Activated CD4-positive, alpha-beta T cell treated with anti-CD3 and anti-CD28 coated beads, Interleukin-2, Interleukin-4, amounts not matched to agents 100 ng/mL and 50 ng/mL, durations not matched to agents 16 hours and 8 hours (primary cell): ENCODE measurements at regions not wholly inside any gene's neighbourhood (a gene's known extent, or its start where the extent isn't known, plus 50 kb on each side); places are given as distances from the start of the nearest gene placed in this dataset.
"Not testable (repeated sequence)": the region's sequence is repeated elsewhere in the genome, so short reads cannot be mapped to it uniquely, and the experiment has no call there.

Experiments
- DNase-seq: peaks from one replicate; pipeline ENCODE4 v3.0.0-alpha.2; 2020; ENCODE audit warnings: low spot score

DNA sequence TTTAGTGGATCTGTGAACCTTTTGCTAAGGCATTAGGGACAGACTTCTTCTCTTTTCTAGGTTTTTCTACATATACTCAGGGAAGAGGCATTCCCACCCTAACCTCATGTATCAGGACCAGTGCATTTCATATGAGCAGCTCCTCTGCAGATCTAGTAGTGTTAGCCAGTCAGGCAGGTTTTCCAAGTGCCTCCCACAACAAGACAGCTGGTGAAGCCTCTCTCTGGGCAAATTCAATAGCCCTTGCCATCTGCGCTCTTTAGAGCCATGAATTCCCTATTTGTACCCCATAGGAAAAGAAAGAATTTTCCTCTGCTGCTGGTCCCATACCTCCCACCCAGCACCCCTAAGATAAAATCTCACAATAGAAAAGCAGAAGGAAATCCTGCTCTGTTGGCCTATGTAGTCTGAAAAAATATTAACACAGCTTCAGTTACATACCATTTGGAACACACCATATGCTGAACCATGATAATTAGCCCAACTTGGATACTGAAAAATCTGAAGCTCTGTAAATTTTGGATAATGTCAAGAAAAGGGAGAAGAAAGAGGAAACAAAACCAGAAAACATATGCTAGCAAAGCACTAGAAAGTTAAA, 1354.6 kb upstream of the NRXN1 start:
- no peak for DNase-seq

GRCh38 chr2:52383541-52383940, 1351.6 kb upstream of the NRXN1 start:
- DNase-seq: no peak

GRCh38 chr2:52369178-52369577, 1337.2 kb upstream of the NRXN1 start:
- DNase-seq: no peak

DNA sequence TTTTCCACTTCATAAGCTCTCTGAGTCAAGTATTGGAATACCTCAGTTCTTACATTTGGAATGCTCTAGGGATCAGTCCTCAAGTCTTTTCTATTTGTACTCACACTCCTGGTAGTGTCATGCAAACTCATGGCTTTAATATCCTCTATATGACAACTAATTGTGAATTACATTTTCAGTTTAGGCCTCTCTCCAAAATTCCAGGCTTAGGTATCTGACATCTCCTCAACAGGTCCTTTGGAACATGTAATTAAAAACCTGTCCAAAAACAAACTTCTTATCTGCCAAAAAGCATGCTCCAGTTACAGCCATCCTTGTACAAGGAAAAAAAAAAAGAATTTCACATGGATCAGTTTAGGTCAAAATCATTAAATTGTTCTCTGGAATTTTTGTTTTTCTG, 1336.2 kb upstream of the NRXN1 start:
- DNase-seq: no peak

- no peak for DNase-seq
Measured at GRCh38 chr2:52365946-52366345, 1334.0 kb upstream of the NRXN1 start.

DNA sequence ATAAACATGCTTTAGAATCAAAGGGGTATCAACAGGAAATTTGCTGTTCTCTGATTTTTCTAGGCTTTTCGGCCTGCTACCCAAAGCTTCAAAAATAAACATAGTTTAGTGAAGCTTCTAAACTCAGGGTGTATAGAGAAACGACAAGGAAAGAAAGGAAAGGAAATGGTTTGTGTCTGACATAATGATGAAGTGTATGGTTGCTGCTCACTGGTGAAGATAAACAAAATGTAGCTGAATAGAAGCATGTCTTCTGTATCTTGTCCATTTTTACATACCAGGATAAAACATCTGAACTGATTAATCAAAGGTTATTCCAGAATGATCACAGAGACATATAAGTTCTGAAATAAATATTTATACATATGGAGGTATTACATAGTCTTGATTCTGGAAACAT, 1324.6 kb upstream of the NRXN1 start:
- no peak for DNase-seq

DNA sequence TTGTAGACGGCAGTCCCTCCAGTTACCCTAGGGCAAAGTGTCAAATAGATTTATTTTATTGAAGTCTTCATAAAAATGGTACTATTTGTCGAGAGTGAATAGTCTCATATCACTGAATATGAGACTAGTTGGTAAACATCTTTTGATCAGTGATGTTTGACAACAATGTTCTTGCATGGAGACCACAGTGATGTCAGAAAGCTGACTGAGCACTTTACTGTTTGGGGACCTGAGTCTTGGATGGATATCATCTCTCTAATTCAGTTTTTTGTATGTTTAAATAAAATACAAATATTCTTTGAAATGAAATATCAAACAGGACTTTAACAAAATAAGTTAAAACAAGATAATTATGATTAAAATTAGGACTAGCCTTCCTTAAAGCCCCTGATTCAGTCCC, 1315.4 kb upstream of the NRXN1 start:
- no peak for DNase-seq

GRCh38 chr2:52345676-52346075, 1313.7 kb upstream of the NRXN1 start:
- DNase-seq: no peak

GRCh38 chr2:52345082-52345481, 1313.2 kb upstream of the NRXN1 start:
- DNase-seq: no peak

DNA sequence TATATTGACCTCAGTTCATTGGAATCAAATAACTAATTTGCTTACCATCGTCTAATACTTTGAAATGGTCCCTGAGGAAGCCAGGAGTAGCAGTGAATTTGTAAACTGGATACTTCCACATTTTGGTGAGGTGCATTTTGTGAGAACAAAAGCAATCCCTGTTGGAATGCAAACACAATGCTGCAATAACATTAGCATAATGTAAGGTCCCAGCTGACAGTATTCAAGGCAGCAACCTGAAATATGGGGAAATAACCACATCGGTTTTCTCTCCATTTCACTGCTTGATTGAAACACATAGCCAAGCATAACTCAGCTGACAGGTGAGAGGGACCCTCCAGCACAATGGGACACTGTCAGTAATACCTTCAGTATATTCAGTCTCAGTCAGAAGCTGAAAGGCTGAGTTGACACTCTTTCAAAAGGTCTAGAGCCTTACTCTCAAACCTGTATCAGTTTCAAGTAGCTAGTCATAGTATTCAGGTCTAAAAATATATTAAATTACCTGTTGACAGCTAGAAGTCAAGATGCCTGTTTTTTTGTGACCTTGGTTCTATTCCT, 1311.9 kb upstream of the NRXN1 start:
- no peak for DNase-seq

- no peak for DNase-seq
Measured at GRCh38 chr2:52343010-52343409, 1311.1 kb upstream of the NRXN1 start.

- no peak for DNase-seq
Measured at GRCh38 chr2:52342458-52342857, 1310.5 kb upstream of the NRXN1 start.

- no peak for DNase-seq
Measured at GRCh38 chr2:52341732-52342131, 1309.8 kb upstream of the NRXN1 start.

DNA sequence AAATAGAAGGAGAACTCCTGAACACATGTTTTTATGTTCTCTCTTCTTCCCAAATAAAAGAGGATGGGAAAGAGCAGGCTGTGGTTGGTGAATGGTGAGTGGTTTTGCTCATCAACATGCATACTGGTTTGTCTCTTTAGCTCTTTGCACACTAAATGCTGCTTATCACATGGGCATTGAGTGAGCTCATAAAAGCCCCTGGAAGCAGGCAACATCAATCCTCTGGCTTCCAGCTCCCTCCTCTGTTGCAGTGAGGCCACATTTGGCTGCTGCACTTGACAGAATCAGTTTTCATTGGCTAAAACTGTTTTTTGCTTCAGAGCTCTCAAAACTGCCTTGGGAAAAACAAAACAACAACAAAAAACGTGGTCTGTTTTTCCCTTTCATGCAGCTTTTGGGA, 1308.2 kb upstream of the NRXN1 start:
- DNase-seq: no peak

DNA sequence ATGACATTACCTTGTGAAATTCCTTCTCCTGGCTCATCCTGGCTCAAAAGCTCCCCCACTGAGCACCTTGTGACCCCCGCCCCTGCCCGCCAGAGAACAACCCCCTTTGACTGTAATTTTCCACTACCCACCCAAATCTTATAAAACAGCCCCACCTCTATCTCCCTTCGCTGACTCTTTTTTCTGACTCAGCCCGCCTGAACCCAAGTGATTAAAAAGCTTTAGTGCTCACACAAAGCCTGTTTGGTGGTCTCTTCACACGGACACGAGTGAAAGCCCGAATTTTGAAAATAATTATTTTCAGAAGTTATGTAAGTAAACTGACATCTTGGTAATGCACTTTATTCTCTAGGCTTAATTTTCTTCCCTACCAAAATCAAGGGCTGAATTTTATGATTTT, 1305.9 kb upstream of the NRXN1 start:
- DNase-seq: not testable (repeated sequence)

DNA sequence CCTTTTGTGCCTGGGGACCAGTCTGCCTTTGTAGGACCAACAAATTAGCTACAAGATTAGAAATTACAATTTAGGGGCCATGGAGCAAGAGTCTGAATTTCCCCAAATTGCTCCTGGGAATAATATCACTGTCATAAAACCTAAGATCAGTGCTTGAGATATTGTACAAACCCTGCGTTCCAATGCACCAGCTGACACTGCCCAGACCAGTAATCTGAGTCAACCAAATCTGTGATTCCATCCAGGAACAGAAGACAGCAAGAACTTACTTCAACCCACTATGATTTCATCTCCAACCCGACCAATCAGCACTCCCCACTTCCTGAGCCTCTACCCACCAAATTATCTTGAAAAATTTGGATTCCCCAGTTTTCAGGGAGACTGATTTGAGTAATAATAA, 1305.0 kb upstream of the NRXN1 start:
- DNase-seq: no peak

DNA sequence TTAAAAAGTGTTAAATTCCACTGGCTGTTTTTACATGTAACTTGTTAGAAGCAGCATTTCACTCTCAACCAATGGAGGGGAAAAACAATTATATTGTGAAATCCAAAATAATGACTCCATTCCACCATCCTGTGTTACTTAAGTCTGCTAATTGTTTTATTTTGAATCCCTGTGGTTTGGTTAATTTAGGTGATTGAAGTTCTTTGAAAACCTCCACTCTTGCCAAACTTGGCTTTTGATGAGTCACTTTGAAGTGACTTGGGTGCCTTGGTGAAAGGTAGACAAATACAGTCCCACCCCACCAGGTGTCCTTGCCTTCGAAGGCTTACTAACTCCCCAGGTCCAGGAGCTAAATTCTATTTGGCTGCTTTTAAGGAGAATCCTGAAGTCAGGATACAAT, 1303.8 kb upstream of the NRXN1 start:
- DNase-seq: no peak

- DNase-seq: no peak
Measured at GRCh38 chr2:52334185-52334584, 1302.3 kb upstream of the NRXN1 start.

DNA sequence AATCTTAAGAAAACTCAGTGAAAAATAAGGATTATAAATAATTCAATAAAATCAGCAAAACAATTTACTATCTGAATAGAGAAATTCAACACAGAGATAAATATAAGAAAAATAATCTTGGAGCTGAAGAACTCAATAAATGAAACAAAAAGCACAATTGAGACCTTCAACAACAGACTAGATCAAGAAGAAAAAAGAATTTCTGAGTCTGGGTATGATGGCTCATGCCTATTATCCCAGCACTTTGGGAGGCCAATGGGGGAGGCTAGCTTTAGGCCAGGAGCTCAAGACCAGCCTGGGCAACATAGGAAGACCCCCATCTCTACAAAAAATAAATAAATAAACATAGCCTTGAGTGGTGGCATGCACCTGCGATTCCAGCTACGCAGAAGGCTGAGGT, 1295.7 kb upstream of the NRXN1 start:
- DNase-seq: no peak

- no peak for DNase-seq
Measured at GRCh38 chr2:52314231-52314630, 1282.3 kb upstream of the NRXN1 start.

DNA sequence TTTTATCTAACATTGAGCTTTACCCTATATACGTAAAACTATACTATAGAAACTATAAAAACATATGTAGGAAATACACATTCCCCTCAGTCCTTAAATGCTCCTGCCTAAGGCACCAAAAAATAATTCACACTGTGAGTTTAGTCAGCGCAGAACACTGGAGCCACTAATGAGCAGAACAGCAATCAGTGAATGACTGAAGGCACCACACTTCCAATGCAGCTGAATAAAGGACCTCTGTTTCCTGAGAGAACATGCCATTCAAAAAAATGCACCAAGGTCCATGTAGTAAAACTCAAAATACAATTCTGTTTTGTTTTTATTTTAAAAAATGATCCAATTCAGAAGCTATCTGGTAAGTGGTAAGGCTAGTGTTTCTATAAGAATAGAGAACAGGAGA, 1280.6 kb upstream of the NRXN1 start:
- no peak for DNase-seq

DNA sequence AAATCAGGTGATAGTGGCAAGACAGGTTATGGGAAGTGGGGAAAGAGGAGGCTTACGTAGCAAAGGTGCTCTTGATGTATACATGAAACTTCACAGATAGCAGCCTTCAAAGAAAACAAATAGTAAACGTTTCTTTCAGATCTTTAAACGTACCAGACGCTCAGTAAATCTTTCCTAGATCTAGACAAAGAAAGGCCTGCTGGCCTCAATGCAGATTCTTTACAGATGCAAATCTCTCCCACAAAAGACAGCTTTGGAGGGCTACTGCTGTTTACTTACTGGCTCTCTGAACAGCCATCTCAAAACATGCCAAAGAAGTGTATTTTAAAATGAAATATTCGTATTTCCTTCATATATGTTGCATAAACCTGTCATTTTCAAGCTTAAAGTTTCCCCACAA, 1279.9 kb upstream of the NRXN1 start:
- no peak for DNase-seq

- DNase-seq: no peak
Measured at GRCh38 chr2:52308156-52308555, 1276.2 kb upstream of the NRXN1 start.

GRCh38 chr2:52294628-52295027, 1262.7 kb upstream of the NRXN1 start:
- DNase-seq: no peak

DNA sequence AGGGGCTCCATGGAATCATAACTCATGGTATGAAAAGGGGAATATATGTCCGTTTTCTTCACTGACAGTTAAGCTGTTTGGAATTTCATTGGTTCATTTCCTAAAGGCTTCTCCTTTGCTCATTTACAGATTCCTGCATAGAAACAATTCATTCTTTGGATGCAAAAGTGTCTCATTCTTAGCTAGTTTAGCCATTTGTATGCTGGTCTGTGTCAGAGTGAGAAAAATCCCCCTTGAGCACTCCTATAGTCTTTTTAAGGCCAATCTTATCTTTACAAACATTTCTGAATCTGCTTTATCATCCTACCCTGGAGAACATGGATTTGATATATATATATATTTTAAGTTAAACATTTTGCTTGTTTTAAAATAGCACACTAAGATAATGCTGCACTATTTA, 1260.9 kb upstream of the NRXN1 start:
- DNase-seq: no peak
